ENCODE measurements at regions not wholly inside any gene's neighbourhood (a gene's known extent, or its start where the extent isn't known, plus 50 kb on each side); places are given as distances from the start of the nearest gene placed in this dataset.
"Not testable (repeated sequence)": the region's sequence is repeated elsewhere in the genome, so short reads cannot be mapped to it uniquely, and the experiment has no call there.

DNA sequence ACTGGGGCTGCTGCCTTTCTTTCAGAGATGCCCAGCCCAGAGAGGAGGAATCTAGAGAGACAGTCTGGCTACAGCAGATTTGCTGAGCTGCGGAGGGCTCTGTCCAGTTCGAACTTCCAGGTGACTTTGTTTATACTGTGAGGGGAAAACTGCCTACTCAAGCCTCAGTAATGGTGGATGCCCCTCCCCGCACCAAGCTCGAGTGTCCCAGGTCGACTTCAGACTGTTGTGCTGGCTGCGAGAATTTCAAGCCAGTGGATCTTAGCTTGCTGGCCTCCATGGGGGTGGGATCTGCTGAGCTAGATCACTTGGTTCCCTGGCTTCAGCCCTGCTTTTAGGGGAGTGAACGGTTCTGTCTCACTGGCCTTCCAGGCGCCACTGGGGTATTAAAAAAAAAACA lies 163.1 kb downstream of the GATB start:
- H3K9ac ChIP-seq (ENCODE audit: low read depth in 1 of 2, low read length in 2 of 2); H3K4me3 ChIP-seq (ENCODE audit: low read length in 2 of 2); H3K27ac ChIP-seq (ENCODE audit: low read depth in 2 of 2, low read length in 2 of 2); H3K36me3 ChIP-seq (ENCODE audit: control insufficient read depth in 2 of 2, insufficient read depth in 2 of 2, low read length in 2 of 2); H3K4me1 ChIP-seq (ENCODE audit: control insufficient read depth in 2 of 2, insufficient read depth in 2 of 2, low read length in 2 of 2); H3K9me3 ChIP-seq (ENCODE audit: control insufficient read depth in 2 of 2, low read length in 2 of 2); H3K27me3 ChIP-seq (ENCODE audit: control insufficient read depth in 2 of 2, insufficient read depth in 2 of 2, low read length in 2 of 2): not testable (repeated sequence)

DNA sequence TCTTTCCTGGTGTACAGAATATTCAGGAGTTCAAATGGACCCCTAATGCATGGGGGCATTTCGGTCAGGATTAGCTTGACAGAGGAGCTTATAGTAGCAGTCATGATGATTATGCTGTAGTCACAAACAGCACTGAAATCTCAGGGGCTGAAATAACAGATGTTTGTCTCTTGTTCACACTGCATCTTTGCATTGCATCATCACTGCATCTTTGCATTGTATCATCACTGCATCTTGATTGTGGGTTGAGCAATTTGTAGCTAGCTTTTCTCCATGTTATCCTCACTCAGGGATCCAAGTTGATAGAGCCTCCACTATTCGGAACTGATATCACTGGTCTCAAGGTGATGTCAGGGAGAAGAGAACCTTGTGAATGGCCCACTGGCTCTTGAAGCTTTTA lies 160.9 kb downstream of the GATB start:
- Histone ChIP-seq H3K4me1 (ENCODE audit: control insufficient read depth in 2 of 2, insufficient read depth in 2 of 2, low read length in 2 of 2) (no peaks in the 10 kb centered on the region), H3K36me3 (ENCODE audit: control insufficient read depth in 2 of 2, insufficient read depth in 2 of 2, low read length in 2 of 2) (peaks cover 0 to 7% of the 10 kb centered on the region in 2 donors), H3K27ac (ENCODE audit: low read depth in 2 of 2, low read length in 2 of 2) (no peak overlapping the region), H3K9me3 (ENCODE audit: control insufficient read depth in 2 of 2, low read length in 2 of 2) (no peaks in the 10 kb centered on the region), H3K27me3 (ENCODE audit: control insufficient read depth in 2 of 2, insufficient read depth in 2 of 2, low read length in 2 of 2) (no peaks in the 10 kb centered on the region), H3K4me3 (ENCODE audit: low read length in 2 of 2) (no peak overlapping the region), H3K9ac (ENCODE audit: low read depth in 1 of 2, low read length in 2 of 2) (no peak overlapping the region)

DNA sequence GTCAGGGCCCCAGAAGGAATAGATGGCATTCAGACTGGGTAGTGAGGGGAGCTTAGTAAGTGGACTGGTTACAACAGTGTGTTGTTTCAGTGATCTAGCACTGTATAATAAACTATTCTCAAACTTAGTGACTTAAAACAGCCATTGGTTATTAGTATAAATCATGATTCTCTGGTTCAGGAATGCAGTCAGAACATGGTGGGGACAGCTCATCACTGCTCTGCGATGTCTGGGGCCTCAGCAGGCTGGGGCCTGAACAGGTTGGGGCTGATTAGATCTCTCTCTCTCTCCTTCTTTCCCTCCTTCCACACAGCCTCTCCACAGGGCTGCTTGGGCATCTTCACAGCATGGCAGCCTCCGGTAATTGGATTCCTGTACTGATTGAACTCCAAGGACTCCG lies 160.4 kb downstream of the GATB start:
- Histone ChIP-seq H3K4me1 (ENCODE audit: control insufficient read depth in 2 of 2, insufficient read depth in 2 of 2, low read length in 2 of 2) (no peaks in the 10 kb centered on the region), H3K9ac (ENCODE audit: low read depth in 1 of 2, low read length in 2 of 2) (no peak overlapping the region)

DNA sequence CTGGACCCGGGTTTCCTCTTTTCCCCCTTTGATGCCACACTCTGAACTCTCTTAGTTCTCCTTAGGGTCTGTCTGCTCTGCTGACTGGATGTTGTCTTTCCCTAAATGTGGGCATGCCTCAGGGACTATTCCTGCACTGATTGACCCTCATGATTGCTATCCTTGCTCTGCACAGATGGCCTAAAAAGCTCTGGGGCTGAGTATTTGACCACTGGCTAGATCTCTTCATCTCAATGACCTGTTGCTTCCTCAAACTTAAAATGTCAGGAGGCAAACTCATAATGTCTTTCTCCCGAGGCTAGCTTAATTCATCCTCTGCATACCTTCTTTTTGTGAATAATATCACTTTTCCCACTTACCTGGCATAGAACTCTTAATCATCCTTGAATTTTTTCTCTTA lies 157.4 kb downstream of the GATB start:
- H3K4me3 ChIP-seq (ENCODE audit: low read length in 2 of 2): no peak overlapping the region
- H3K4me1 ChIP-seq (ENCODE audit: control insufficient read depth in 2 of 2, insufficient read depth in 2 of 2, low read length in 2 of 2): no peaks in the 10 kb centered on the region
- H3K27ac ChIP-seq (ENCODE audit: low read depth in 2 of 2, low read length in 2 of 2): no peak overlapping the region
- no peaks in the 10 kb centered on the region for H3K9me3 ChIP-seq (ENCODE audit: control insufficient read depth in 2 of 2, low read length in 2 of 2)
- no peaks in the 10 kb centered on the region for H3K27me3 ChIP-seq (ENCODE audit: control insufficient read depth in 2 of 2, insufficient read depth in 2 of 2, low read length in 2 of 2)
- H3K9ac ChIP-seq (ENCODE audit: low read depth in 1 of 2, low read length in 2 of 2): no peak overlapping the region
- H3K36me3 ChIP-seq (ENCODE audit: control insufficient read depth in 2 of 2, insufficient read depth in 2 of 2, low read length in 2 of 2): peaks cover under 1 to 10% of the 10 kb centered on the region in 2 donors

More for the DNA sequence above, 160.4 kb downstream of the GATB start:
- no peak overlapping the region for H3K4me3 ChIP-seq (ENCODE audit: low read length in 2 of 2)
- no peak overlapping the region for H3K27ac ChIP-seq (ENCODE audit: low read depth in 2 of 2, low read length in 2 of 2)
- H3K9me3 ChIP-seq (ENCODE audit: control insufficient read depth in 2 of 2, low read length in 2 of 2): no peaks in the 10 kb centered on the region
- no peaks in the 10 kb centered on the region for H3K27me3 ChIP-seq (ENCODE audit: control insufficient read depth in 2 of 2, insufficient read depth in 2 of 2, low read length in 2 of 2)
- H3K36me3 ChIP-seq (ENCODE audit: control insufficient read depth in 2 of 2, insufficient read depth in 2 of 2, low read length in 2 of 2): peaks cover 0 to 9% of the 10 kb centered on the region in 2 donors

DNA sequence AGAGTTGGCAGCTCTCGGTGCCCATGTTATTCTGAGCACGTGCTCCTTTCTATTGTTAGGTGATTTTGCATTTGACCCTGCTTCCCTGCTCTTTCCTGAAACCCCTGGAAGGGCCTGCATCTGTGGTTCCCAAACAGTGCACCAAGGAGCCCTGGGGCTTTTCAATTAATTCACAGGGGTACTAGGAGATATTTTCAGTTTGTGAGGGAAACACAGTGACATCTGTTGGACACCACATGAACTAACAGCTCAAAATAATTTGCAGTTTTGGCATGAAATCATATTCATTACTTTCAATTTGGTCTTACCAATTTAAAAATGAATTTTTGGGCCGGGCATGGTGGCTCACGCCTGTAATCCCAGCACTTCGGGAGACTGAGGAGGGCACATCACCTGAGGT lies 156.6 kb downstream of the GATB start:
- Histone ChIP-seq H3K27me3 (ENCODE audit: control insufficient read depth in 2 of 2, insufficient read depth in 2 of 2, low read length in 2 of 2) (no peaks in the 10 kb centered on the region), H3K9me3 (ENCODE audit: control insufficient read depth in 2 of 2, low read length in 2 of 2) (no peaks in the 10 kb centered on the region), H3K4me1 (ENCODE audit: control insufficient read depth in 2 of 2, insufficient read depth in 2 of 2, low read length in 2 of 2) (no peaks in the 10 kb centered on the region)

DNA sequence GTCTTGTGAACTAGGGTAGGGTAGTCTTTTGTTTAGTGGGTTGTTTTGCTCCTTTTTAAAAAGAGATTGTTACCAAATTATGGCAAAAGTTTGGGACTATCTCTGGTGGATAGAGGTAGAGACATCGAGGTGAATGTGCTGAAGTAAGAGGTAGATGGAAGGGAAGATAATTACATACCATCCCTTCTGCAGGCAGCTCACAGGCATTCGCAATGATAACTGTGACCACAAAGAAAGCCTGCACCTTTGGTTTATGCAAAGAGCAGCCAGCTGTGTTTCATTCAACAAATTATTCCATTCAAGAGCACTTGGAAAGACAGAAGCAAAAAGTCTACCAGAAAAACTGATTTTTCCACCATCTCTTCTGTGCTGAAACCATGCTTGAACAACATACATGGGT lies 155.6 kb downstream of the GATB start:
- Histone ChIP-seq H3K27ac (ENCODE audit: low read depth in 2 of 2, low read length in 2 of 2) (no peak overlapping the region), H3K9me3 (ENCODE audit: control insufficient read depth in 2 of 2, low read length in 2 of 2) (no peaks in the 10 kb centered on the region), H3K9ac (ENCODE audit: low read depth in 1 of 2, low read length in 2 of 2) (no peak overlapping the region), H3K4me3 (ENCODE audit: low read length in 2 of 2) (no peak overlapping the region), H3K4me1 (ENCODE audit: control insufficient read depth in 2 of 2, insufficient read depth in 2 of 2, low read length in 2 of 2) (no peaks in the 10 kb centered on the region), H3K36me3 (ENCODE audit: control insufficient read depth in 2 of 2, insufficient read depth in 2 of 2, low read length in 2 of 2) (peaks cover 3 to 10% of the 10 kb centered on the region in 2 donors), H3K27me3 (ENCODE audit: control insufficient read depth in 2 of 2, insufficient read depth in 2 of 2, low read length in 2 of 2) (no peaks in the 10 kb centered on the region)

More for the DNA sequence above, 156.6 kb downstream of the GATB start:
- Histone ChIP-seq H3K9ac (ENCODE audit: low read depth in 1 of 2, low read length in 2 of 2) (no peak overlapping the region), H3K27ac (ENCODE audit: low read depth in 2 of 2, low read length in 2 of 2) (no peak overlapping the region), H3K4me3 (ENCODE audit: low read length in 2 of 2) (no peak overlapping the region), H3K36me3 (ENCODE audit: control insufficient read depth in 2 of 2, insufficient read depth in 2 of 2, low read length in 2 of 2) (peaks cover 3 to 10% of the 10 kb centered on the region in 2 donors)

DNA sequence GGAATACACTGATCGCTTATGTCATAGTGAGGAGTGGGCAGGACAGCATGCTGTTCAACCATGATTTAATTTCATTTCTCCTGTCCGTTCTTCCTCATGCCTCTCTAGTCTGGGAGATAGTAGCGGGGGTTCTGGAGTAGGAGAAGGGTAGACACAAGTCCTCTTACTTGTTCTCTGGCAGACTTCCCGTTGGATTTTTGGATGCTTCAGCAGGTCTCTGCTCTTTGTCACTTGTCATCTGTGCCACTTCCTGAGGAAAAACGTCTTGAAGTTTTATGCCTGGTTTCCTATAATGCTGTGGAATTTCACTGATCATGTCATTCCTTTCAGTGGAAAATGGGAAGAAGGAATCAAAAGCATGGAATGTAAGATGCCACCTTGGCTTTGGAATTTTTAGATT lies 154.7 kb downstream of the GATB start:
- no peak overlapping the region for H3K9ac ChIP-seq (ENCODE audit: low read depth in 1 of 2, low read length in 2 of 2)
- H3K4me3 ChIP-seq (ENCODE audit: low read length in 2 of 2): no peak overlapping the region
- H3K4me1 ChIP-seq (ENCODE audit: control insufficient read depth in 2 of 2, insufficient read depth in 2 of 2, low read length in 2 of 2): no peaks in the 10 kb centered on the region
- H3K27ac ChIP-seq (ENCODE audit: low read depth in 2 of 2, low read length in 2 of 2): no peak overlapping the region
- no peaks in the 10 kb centered on the region for H3K9me3 ChIP-seq (ENCODE audit: control insufficient read depth in 2 of 2, low read length in 2 of 2)
- no peaks in the 10 kb centered on the region for H3K27me3 ChIP-seq (ENCODE audit: control insufficient read depth in 2 of 2, insufficient read depth in 2 of 2, low read length in 2 of 2)
- peaks cover 3 to 5% of the 10 kb centered on the region in 2 donors for H3K36me3 ChIP-seq (ENCODE audit: control insufficient read depth in 2 of 2, insufficient read depth in 2 of 2, low read length in 2 of 2)

DNA sequence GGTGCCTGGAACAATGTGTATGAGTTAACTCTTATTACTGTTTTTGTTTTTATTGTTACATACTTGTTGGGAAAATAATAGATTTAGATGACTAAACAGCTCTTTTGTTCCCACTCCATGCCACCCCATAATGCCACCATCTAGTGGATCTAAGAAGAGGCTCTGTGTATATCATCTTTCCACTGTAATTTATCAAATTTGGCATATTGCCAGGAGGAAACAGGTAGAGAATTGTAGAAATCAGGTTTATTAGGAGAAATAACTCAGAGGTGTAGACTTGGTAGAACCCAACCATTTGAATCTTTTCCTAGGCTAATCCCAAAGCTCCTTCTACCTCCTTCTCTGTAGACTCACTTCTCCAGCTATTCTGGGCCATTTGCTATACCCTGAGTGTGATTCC lies 150.6 kb downstream of the GATB start:
- Histone ChIP-seq H3K9ac (ENCODE audit: low read depth in 1 of 2, low read length in 2 of 2) (no peak overlapping the region), H3K27ac (ENCODE audit: low read depth in 2 of 2, low read length in 2 of 2) (no peak overlapping the region), H3K36me3 (ENCODE audit: control insufficient read depth in 2 of 2, insufficient read depth in 2 of 2, low read length in 2 of 2) (peaks cover 3% of the 10 kb centered on the region in 2 donors), H3K9me3 (ENCODE audit: control insufficient read depth in 2 of 2, low read length in 2 of 2) (no peaks in the 10 kb centered on the region), H3K4me1 (ENCODE audit: control insufficient read depth in 2 of 2, insufficient read depth in 2 of 2, low read length in 2 of 2) (no peaks in the 10 kb centered on the region), H3K27me3 (ENCODE audit: control insufficient read depth in 2 of 2, insufficient read depth in 2 of 2, low read length in 2 of 2) (no peaks in the 10 kb centered on the region), H3K4me3 (ENCODE audit: low read length in 2 of 2) (no peak overlapping the region)

DNA sequence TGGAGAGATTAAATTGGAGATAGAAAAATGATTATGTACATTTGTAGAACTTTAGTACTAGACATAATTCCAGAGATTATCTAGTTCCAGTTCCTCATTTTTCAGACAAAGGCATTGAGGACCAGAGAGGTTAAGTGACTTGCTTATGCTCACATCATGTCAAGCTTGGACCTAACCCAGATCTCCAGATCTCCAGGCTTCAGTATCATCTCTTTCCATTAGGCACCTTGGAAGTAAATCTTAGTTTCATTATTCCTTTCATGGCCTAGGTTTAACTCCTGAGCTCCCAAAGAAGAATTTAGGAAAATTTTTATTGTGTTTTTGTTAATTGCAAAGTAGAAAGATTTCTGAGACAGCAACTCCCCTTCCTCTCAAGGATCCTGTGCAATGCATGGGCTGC lies 148.8 kb downstream of the GATB start:
- H3K27ac ChIP-seq (ENCODE audit: low read depth in 2 of 2, low read length in 2 of 2): no peak overlapping the region
- H3K36me3 ChIP-seq (ENCODE audit: control insufficient read depth in 2 of 2, insufficient read depth in 2 of 2, low read length in 2 of 2): peaks cover 0 to 3% of the 10 kb centered on the region in 2 donors
- no peak overlapping the region for H3K4me3 ChIP-seq (ENCODE audit: low read length in 2 of 2)
- no peaks in the 10 kb centered on the region for H3K4me1 ChIP-seq (ENCODE audit: control insufficient read depth in 2 of 2, insufficient read depth in 2 of 2, low read length in 2 of 2)
- no peak overlapping the region for H3K9ac ChIP-seq (ENCODE audit: low read depth in 1 of 2, low read length in 2 of 2)
- H3K9me3 ChIP-seq (ENCODE audit: control insufficient read depth in 2 of 2, low read length in 2 of 2): no peaks in the 10 kb centered on the region
- no peaks in the 10 kb centered on the region for H3K27me3 ChIP-seq (ENCODE audit: control insufficient read depth in 2 of 2, insufficient read depth in 2 of 2, low read length in 2 of 2)

DNA sequence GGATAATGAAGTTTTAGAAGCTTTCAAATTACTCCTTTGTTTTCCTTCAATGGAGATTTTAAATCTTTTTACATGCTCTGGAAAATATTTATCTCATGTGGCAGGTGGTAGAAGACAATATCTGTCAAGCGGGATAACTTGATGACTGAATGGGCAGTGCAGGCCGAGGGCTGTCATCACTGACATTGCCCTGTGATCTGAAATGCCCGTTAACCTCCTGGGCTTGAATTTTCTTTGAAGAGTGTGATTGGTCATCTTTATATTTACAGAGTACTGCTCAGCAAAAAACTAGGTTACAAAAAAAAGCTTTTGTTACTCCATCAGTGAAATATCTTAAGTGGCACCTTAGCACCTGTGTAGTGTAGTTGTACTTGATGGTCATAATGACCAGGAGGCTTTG lies 147.5 kb downstream of the GATB start:
- H3K9me3 ChIP-seq (ENCODE audit: control insufficient read depth in 2 of 2, low read length in 2 of 2): no peaks in the 10 kb centered on the region
- H3K27me3 ChIP-seq (ENCODE audit: control insufficient read depth in 2 of 2, insufficient read depth in 2 of 2, low read length in 2 of 2): no peaks in the 10 kb centered on the region
- H3K4me3 ChIP-seq (ENCODE audit: low read length in 2 of 2): no peak overlapping the region
- H3K36me3 ChIP-seq (ENCODE audit: control insufficient read depth in 2 of 2, insufficient read depth in 2 of 2, low read length in 2 of 2): peaks cover 0 to 3% of the 10 kb centered on the region in 2 donors
- no peaks in the 10 kb centered on the region for H3K4me1 ChIP-seq (ENCODE audit: control insufficient read depth in 2 of 2, insufficient read depth in 2 of 2, low read length in 2 of 2)
- no peak overlapping the region for H3K27ac ChIP-seq (ENCODE audit: low read depth in 2 of 2, low read length in 2 of 2)
- H3K9ac ChIP-seq (ENCODE audit: low read depth in 1 of 2, low read length in 2 of 2): no peak overlapping the region

DNA sequence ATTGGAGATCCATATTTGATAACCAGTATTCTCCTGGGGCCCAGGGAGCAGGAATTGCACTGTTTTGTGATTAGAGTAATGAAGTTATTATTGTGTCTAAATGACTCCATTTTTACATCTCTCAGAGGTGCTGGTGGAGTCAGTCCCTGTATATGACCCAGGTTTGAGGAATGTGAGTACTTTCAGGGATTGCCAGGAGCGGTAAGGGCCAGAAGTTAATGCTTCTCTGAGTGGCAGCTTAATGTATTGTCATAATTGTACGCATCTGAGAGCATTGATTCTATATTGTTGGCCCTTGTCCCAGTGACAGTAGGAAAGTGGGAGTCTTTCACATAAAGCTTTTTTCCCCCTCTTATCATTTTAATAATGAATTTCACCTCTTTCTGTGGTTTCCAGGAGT lies 146.2 kb downstream of the GATB start:
- Histone ChIP-seq H3K27ac (ENCODE audit: low read depth in 2 of 2, low read length in 2 of 2) (no peak overlapping the region), H3K4me1 (ENCODE audit: control insufficient read depth in 2 of 2, insufficient read depth in 2 of 2, low read length in 2 of 2) (no peaks in the 10 kb centered on the region), H3K36me3 (ENCODE audit: control insufficient read depth in 2 of 2, insufficient read depth in 2 of 2, low read length in 2 of 2) (peaks cover 0 to 2% of the 10 kb centered on the region in 2 donors), H3K9ac (ENCODE audit: low read depth in 1 of 2, low read length in 2 of 2) (no peak overlapping the region), H3K4me3 (ENCODE audit: low read length in 2 of 2) (no peak overlapping the region), H3K27me3 (ENCODE audit: control insufficient read depth in 2 of 2, insufficient read depth in 2 of 2, low read length in 2 of 2) (no peaks in the 10 kb centered on the region), H3K9me3 (ENCODE audit: control insufficient read depth in 2 of 2, low read length in 2 of 2) (no peaks in the 10 kb centered on the region)
